DND-41 (cell line): ENCODE measurements at regions not wholly inside any gene's neighbourhood (a gene's known extent, or its start where the extent isn't known, plus 50 kb on each side); places are given as distances from the start of the nearest gene placed in this dataset.

ENCODE experiments used
- ATAC-seq: fragments of 200-7000 bp; cut with Tn5 transposase; 3 replicates; pipeline ENCODE4 v1.9.1; 2021; ENCODE audit warnings: low read depth; ENCODE audit not compliant: insufficient read depth
- DNase-seq: peaks from one replicate; pipeline ENCODE4 v3.0.0-alpha.2; 2020
- H2AFZ ChIP-seq: 2 replicates; pipeline ENCODE4 v1.6.0; 2012; ENCODE audit warnings: low read depth, low read length
- H3K27ac ChIP-seq: 2 replicates; pipeline ENCODE4 v1.5.1; 2012; ENCODE audit warnings: low read length, inconsistent platforms
- H3K27me3 ChIP-seq: fragments of 200-600 bp; sonication (generic); 2 replicates; pipeline ENCODE4 v1.6.0; 2012; ENCODE audit warnings: low read length, mild to moderate bottlenecking, inconsistent platforms; ENCODE audit not compliant: insufficient read depth, poor library complexity
- H3K36me3 ChIP-seq: 2 replicates; pipeline ENCODE4 v1.5.1; 2012; ENCODE audit warnings: low read length, inconsistent platforms; ENCODE audit not compliant: insufficient read depth
- H3K4me1 ChIP-seq: 2 replicates; pipeline ENCODE4 v1.5.1; 2012; ENCODE audit warnings: mild to moderate bottlenecking, low read length; ENCODE audit not compliant: insufficient read depth
- H3K4me2 ChIP-seq: 2 replicates; pipeline ENCODE4 v1.6.0; 2012; ENCODE audit warnings: mild to moderate bottlenecking, moderate library complexity, low read length, inconsistent platforms; ENCODE audit not compliant: insufficient read depth
- H3K4me3 ChIP-seq, 2 experiments: fragments of 200-600 bp in 1 of 2; shearing (Covaris generic) in 1 of 2; 2 replicates each; pipeline ENCODE4 v1.5.1; 2012 to 2016; ENCODE audit warnings: inconsistent platforms in 2 of 2, low read length in 2 of 2, mild to moderate bottlenecking in 2 of 2, low read depth in 1 of 2, moderate library complexity in 1 of 2
- H3K79me2 ChIP-seq: 2 replicates; pipeline ENCODE4 v1.6.0; 2012; ENCODE audit warnings: low read length, inconsistent platforms; ENCODE audit not compliant: insufficient read depth
- H3K9ac ChIP-seq: 2 replicates; pipeline ENCODE4 v1.6.0; 2012; ENCODE audit warnings: low read depth, mild to moderate bottlenecking, inconsistent platforms, low read length, moderate library complexity
- H3K9me3 ChIP-seq: 2 replicates; pipeline ENCODE4 v1.5.1; 2012; ENCODE audit warnings: low read length, moderate library complexity, mild to moderate bottlenecking, inconsistent platforms; ENCODE audit not compliant: insufficient read depth, severe bottlenecking
- H4K20me1 ChIP-seq: 2 replicates; pipeline ENCODE4 v1.6.0; 2012; ENCODE audit warnings: low read length; ENCODE audit not compliant: insufficient read depth
- EZH2 ChIP-seq: IDR thresholded peaks from 3 replicates; pipeline ENCODE4 v1.6.1; 2012; ENCODE audit warnings: borderline replicate concordance, low read depth, mild to moderate bottlenecking, moderate library complexity, low read length, inconsistent platforms; ENCODE audit not compliant: severe bottlenecking
- TF ChIP-seq, protein P1 (sequence below): IDR thresholded peaks from 2 replicates; pipeline ENCODE4 v1.5.1; 2012; ENCODE audit warnings: borderline replicate concordance, low read length, moderate library complexity, mild to moderate bottlenecking; ENCODE audit not compliant: poor library complexity, severe bottlenecking; ENCODE audit errors: extremely low read depth

DNA sequence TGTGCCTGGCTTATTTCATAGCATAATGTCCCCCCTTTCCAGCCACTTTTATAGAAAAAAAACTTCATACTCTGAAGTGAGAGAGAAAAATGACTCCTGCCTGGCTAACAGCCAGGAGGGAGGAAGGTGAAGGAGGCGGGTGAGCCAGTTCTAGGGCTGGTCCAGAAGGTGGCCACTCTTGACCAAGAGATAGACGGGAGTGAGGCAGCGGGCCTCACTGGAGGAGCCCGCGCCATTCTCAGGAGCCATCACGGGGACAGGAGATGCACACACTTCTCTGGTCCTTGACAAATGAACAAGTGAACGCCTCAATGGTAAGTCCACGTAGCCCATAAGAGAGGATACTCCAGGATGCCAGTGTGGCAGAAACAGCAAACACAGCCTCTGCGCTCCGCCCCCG is 231.4 kb downstream of the UQCRFS1 start:
- Histone ChIP-seq H3K36me3 (no peaks in the 10 kb centered on the region), H3K9ac (no peak overlapping the region), H2AFZ (no peak overlapping the region), H4K20me1 (no peaks in the 10 kb centered on the region), H3K9me3 (no peaks in the 10 kb centered on the region), H3K4me1 (no peaks in the 10 kb centered on the region), H3K27ac (no peak overlapping the region), H3K79me2 (no peaks in the 10 kb centered on the region), H3K4me3 (no peak overlapping the region), H3K4me2 (no peak overlapping the region), H3K27me3 (peaks cover 14% of the 10 kb centered on the region)
- no peak for ATAC-seq
- no peak for DNase-seq
- TF ChIP-seq, protein P1, sequence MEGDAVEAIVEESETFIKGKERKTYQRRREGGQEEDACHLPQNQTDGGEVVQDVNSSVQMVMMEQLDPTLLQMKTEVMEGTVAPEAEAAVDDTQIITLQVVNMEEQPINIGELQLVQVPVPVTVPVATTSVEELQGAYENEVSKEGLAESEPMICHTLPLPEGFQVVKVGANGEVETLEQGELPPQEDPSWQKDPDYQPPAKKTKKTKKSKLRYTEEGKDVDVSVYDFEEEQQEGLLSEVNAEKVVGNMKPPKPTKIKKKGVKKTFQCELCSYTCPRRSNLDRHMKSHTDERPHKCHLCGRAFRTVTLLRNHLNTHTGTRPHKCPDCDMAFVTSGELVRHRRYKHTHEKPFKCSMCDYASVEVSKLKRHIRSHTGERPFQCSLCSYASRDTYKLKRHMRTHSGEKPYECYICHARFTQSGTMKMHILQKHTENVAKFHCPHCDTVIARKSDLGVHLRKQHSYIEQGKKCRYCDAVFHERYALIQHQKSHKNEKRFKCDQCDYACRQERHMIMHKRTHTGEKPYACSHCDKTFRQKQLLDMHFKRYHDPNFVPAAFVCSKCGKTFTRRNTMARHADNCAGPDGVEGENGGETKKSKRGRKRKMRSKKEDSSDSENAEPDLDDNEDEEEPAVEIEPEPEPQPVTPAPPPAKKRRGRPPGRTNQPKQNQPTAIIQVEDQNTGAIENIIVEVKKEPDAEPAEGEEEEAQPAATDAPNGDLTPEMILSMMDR = no peak
- TF ChIP-seq EZH2 = no peak

DNA sequence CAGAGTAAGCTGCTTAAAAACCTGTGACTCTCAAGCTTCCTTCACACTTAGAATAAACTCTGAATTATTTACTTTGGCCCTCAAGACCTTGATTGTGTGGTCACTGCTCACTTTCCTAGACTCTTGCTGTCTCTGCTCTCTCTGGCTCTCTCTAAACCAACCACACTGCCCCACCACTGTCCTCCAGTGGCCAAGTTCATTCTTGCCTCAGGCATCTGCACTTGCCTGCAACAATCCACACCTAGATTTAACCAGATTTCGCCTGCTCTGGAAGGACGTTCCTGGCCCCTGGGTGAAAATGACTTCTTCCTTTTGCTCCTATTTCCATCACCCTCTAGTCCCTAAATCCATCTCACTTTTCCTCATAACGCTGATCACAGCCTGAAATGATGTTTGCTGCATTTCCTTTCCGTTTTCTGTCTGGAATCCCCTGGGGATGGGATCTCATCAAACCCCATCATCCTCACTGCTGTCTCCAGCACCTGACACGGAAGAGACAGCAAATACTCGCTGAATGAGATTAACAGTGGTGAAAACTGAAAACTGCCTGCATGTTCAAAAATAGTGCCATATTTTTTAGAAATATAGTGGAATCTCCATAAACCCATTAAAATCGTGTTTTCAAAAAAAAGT is 232.6 kb downstream of the UQCRFS1 start:
- no peaks in the 10 kb centered on the region for H3K9me3 ChIP-seq
- no peak overlapping the region for H3K4me3 ChIP-seq
- no peak overlapping the region for H2AFZ ChIP-seq
- no peaks in the 10 kb centered on the region for H3K79me2 ChIP-seq
- H3K36me3 ChIP-seq = no peaks in the 10 kb centered on the region
- peaks cover 14% of the 10 kb centered on the region for H3K27me3 ChIP-seq
- TF ChIP-seq EZH2 = no peak
- TF ChIP-seq, protein P1 = no peak
- H3K27ac ChIP-seq = no peak overlapping the region
- H3K4me2 ChIP-seq = no peak overlapping the region
- H3K9ac ChIP-seq = no peak overlapping the region
- H3K4me1 ChIP-seq = no peaks in the 10 kb centered on the region
- ATAC-seq (no peak), DNase-seq (no peak)
- no peaks in the 10 kb centered on the region for H4K20me1 ChIP-seq

DNA sequence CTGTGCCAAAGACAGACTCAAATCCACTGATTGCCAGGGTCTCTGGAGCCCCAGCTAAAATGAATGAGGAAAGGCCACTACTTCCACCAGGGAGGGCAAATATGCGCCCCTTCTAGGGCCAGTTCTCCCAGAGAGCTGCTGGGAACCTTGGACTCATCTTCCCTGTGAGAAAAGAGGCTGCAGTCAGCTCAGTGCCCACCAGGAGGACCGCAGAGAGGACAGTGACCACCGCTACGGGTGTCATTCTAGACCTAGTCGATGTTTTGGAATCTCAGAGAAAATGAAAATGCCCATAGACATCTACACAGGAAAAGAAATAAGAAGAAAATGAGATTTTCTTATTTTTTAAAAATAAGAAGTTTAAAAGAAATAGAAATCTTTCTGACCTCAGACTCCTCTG is 235.1 kb downstream of the UQCRFS1 start:
- no peak overlapping the region for H3K4me2 ChIP-seq
- no peaks in the 10 kb centered on the region for H3K36me3 ChIP-seq
- H3K27ac ChIP-seq = no peak overlapping the region
- TF ChIP-seq, protein P1 = no peak
- TF ChIP-seq EZH2 = no peak
- H3K4me1 ChIP-seq = no peaks in the 10 kb centered on the region
- no peak overlapping the region for H3K4me3 ChIP-seq
- no peak overlapping the region for H3K9ac ChIP-seq
- H3K9me3 ChIP-seq = no peaks in the 10 kb centered on the region
- H4K20me1 ChIP-seq = no peaks in the 10 kb centered on the region; the same call in 1 of the 2 replicates
- no peak for DNase-seq
- no peaks in the 10 kb centered on the region for H3K79me2 ChIP-seq
- no peak overlapping the region for H2AFZ ChIP-seq
- H3K27me3 ChIP-seq = peaks cover 20% of the 10 kb centered on the region
- no peak for ATAC-seq
